ENCODE measurements at regions not wholly inside any gene's neighbourhood (a gene's known extent, or its start where the extent isn't known, plus 50 kb on each side); places are given as distances from the start of the nearest gene placed in this dataset.

GRCh38 chr11:96520939-96521338 is 131.1 kb downstream of the JRKL start:
- TF ChIP-seq POLR2A (IDR thresholded peaks at IDR 0.05) (no peak), CTCF (IDR thresholded peaks at IDR 0.05) (no peak)
